ENCODE measurements at regions not wholly inside any gene's neighbourhood (a gene's known extent, or its start where the extent isn't known, plus 50 kb on each side); places are given as distances from the start of the nearest gene placed in this dataset.

DNA sequence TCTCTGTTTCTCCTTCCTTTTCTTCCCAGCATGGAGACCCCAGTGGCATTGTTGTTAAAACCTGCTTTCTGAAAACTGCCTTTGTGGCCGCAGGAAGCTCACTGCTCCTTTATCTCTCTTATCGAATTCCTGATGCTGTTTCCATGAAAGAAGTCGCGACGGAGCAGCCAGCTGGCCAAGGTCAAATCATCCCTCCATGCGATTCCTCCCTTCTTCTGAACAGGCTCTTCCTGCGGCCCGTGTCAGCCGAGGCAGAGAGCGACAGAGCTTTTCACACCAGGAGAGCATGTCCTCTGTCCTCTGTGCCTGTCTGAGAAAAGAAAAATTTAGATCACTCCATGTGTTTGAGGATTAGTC is 242.1 kb upstream of the PITRM1 start:
- no peak overlapping the region for H3K56ac ChIP-seq (ENCODE audit: extremely low read depth, insufficient read depth, low read length)
- no peak overlapping the region for H2BK20ac ChIP-seq (ENCODE audit: low read depth, low read length)
- no peaks in the 10 kb centered on the region for H3K4me1 ChIP-seq (ENCODE audit: control insufficient read depth, insufficient read depth, low read length)
- ChIA-PET CTCF (no interaction called here), POLR2A (ENCODE audit: unreplicated experiment) (no interaction called here)
- no peaks in the 10 kb centered on the region; the same call in 1 of the 2 replicates for H3K27me3 ChIP-seq (ENCODE audit: control insufficient read depth, insufficient read depth, low read length)
- no peak overlapping the region for H3K18ac ChIP-seq (ENCODE audit: low read depth, low read length)
- no peaks in the 10 kb centered on the region for H3K9me1 ChIP-seq (ENCODE audit: insufficient read depth, low read length)
- 67% methylated on average over 5 of the region's 10 CpGs; no CpG with 5 or more reads in 1 of the 2 experiments for WGBS, 2 experiments (ENCODE audit: extremely low coverage in 2 of 2, insufficient read length in 1 of 2)
- no peaks in the 10 kb centered on the region for H4K20me1 ChIP-seq (ENCODE audit: insufficient read depth, low read length)
- no peak overlapping the region for H2AK5ac ChIP-seq (ENCODE audit: low read depth, low read length)
- H3K27ac ChIP-seq (ENCODE audit: insufficient read depth, low read length), result no peak overlapping the region
- no peaks in the 10 kb centered on the region for H3K36me3 ChIP-seq (ENCODE audit: control insufficient read depth, insufficient read depth, low read length)
- H2BK120ac ChIP-seq (ENCODE audit: low read depth, low read length), result no peak overlapping the region
- peak overlapping the region; percentile 60 for H2AFZ ChIP-seq (replicated peaks; ENCODE audit: low read length, poor library complexity)
- ATAC-seq (ENCODE audit: low read depth) (no peak), DNase-seq (no peak)
- H2BK5ac ChIP-seq (ENCODE audit: low read depth, low read length, poor library complexity, severe bottlenecking), result no peak overlapping the region
- TF ChIP-seq CEBPB (IDR thresholded peaks at IDR 0.05; ENCODE audit: low read depth, low read length) (no peak), RCOR1 (IDR thresholded peaks at IDR 0.05; ENCODE audit: insufficient replicate concordance, low read length) (no peak), BHLHE40 (IDR thresholded peaks at IDR 0.05; ENCODE audit: low read depth, low read length) (no peak), MAFK (IDR thresholded peaks at IDR 0.05; ENCODE audit: low read depth, low read length) (no peak), MXI1 (IDR thresholded peaks at IDR 0.05; ENCODE audit: borderline replicate concordance, low read depth, low read length) (no peak)
- TF ChIP-seq, protein P1, sequence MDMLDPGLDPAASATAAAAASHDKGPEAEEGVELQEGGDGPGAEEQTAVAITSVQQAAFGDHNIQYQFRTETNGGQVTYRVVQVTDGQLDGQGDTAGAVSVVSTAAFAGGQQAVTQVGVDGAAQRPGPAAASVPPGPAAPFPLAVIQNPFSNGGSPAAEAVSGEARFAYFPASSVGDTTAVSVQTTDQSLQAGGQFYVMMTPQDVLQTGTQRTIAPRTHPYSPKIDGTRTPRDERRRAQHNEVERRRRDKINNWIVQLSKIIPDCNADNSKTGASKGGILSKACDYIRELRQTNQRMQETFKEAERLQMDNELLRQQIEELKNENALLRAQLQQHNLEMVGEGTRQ (IDR thresholded peaks at IDR 0.05; ENCODE audit: low read depth, low read length), result no peak
- no TSS peak for BruUV-seq (replicated peaks)
- no peak overlapping the region for H4K8ac ChIP-seq (ENCODE audit: low read depth in 2 of 2, low read length in 2 of 2)
- H2BK15ac ChIP-seq (ENCODE audit: low read depth, low read length), result no peak overlapping the region
- intact Hi-C loops (cut with micrococcal nuclease) (no loop called here), in situ Hi-C loops (cut with MboI; ENCODE audit: low sequenced_read_pairs) (no loop called here), dilution Hi-C loops (cut with HindIII; ENCODE audit: low sequenced_read_pairs, unreplicated experiment) (no loop called here)
- H3K4me2 ChIP-seq (ENCODE audit: low read depth, low read length), result no peak overlapping the region
- no peaks in the 10 kb centered on the region for H3K79me1 ChIP-seq (ENCODE audit: low read depth in 1 of 2, low read length in 2 of 2)
- H3K14ac ChIP-seq (replicated peaks; ENCODE audit: low read depth, low read length), result no peak overlapping the region
- no peak overlapping the region for H3K23ac ChIP-seq (ENCODE audit: low read depth, low read length)
- no peak overlapping the region for H3K4ac ChIP-seq (ENCODE audit: low read depth, low read length)
- no peak overlapping the region for H3K9ac ChIP-seq (ENCODE audit: low read depth, low read length)
- H2AK9ac ChIP-seq (replicated peaks; ENCODE audit: low read depth, low read length, poor library complexity), result no peak overlapping the region
- H3K9me3 ChIP-seq (ENCODE audit: control insufficient read depth, insufficient read depth, low read length), result peaks cover 4% of the 10 kb centered on the region
- H3K4me3 ChIP-seq (ENCODE audit: insufficient read depth, low read depth, low read length), result no peak overlapping the region
- no peak overlapping the region; the same call in 1 of the 2 replicates for H4K91ac ChIP-seq (ENCODE audit: insufficient read depth, low read depth, low read length)
- no peak overlapping the region for H4K5ac ChIP-seq (ENCODE audit: low read depth, low read length)
